GM23338 (cell line): ENCODE measurements at regions not wholly inside any gene's neighbourhood (a gene's known extent, or its start where the extent isn't known, plus 50 kb on each side); places are given as distances from the start of the nearest gene placed in this dataset.

Experiments used
- ATAC-seq: fragments of 200-7000 bp; cut with Tn5 transposase; 3 replicates; pipeline ENCODE4 v1.9.1; 2020
- DNase-seq: peaks from one replicate; pipeline ENCODE4 v3.0.0-alpha.2; 2015; ENCODE audit warnings: low spot score
- H2AFZ ChIP-seq: fragments of 200-600 bp; sonication (generic); 2 replicates; pipeline ENCODE4 v1.8.0; 2016; ENCODE audit warnings: antibody characterized with exemption, mild to moderate bottlenecking, moderate library complexity
- H3F3A ChIP-seq: fragments of 200-600 bp; sonication (generic); replicated peaks from 2 replicates; pipeline ENCODE4 v1.8.0; 2017; ENCODE audit warnings: antibody characterized with exemption, mixed run types, low read depth
- H3K27ac ChIP-seq: fragments of 200-600 bp; sonication (generic); 2 replicates; pipeline ENCODE4 v1.6.1; 2016; ENCODE audit warnings: low read depth
- H3K27me3 ChIP-seq: fragments of 200-600 bp; sonication (generic); 2 replicates; pipeline ENCODE4 v1.8.0; 2016; ENCODE audit warnings: mild to moderate bottlenecking, mixed run types, moderate library complexity; ENCODE audit not compliant: insufficient read depth
- H3K36me3 ChIP-seq: fragments of 200-600 bp; sonication (generic); 2 replicates; pipeline ENCODE4 v1.8.0; 2016; ENCODE audit warnings: mild to moderate bottlenecking; ENCODE audit not compliant: insufficient read depth
- H3K4me1 ChIP-seq: fragments of 200-600 bp; sonication (generic); 2 replicates; pipeline ENCODE4 v1.8.0; 2016; ENCODE audit warnings: mild to moderate bottlenecking, moderate library complexity; ENCODE audit not compliant: insufficient read depth
- H3K4me2 ChIP-seq: fragments of 200-600 bp; sonication (generic); 2 replicates; pipeline ENCODE4 v1.7.1; 2017; ENCODE audit warnings: mixed run types
- H3K4me3 ChIP-seq: fragments of 200-600 bp; sonication (generic); 2 replicates; pipeline ENCODE4 v1.6.1; 2016; ENCODE audit warnings: mixed run types
- H3K79me2 ChIP-seq: fragments of 200-600 bp; sonication (generic); replicated peaks from 2 replicates; pipeline ENCODE4 v1.8.0; 2017; ENCODE audit warnings: mild to moderate bottlenecking; ENCODE audit not compliant: insufficient read depth
- H3K9me2 ChIP-seq: fragments of 200-600 bp; sonication (generic); 2 replicates; pipeline ENCODE4 v1.8.0; 2017; ENCODE audit not compliant: insufficient read depth
- H4K20me1 ChIP-seq: fragments of 200-600 bp; sonication (generic); replicated peaks from 2 replicates; pipeline ENCODE4 v1.8.0; 2017; ENCODE audit warnings: mild to moderate bottlenecking; ENCODE audit not compliant: insufficient read depth
- H3K27ac Mint-ChIP-seq: 2 replicates; pipeline ENCODE4 v1.8.0; 2020; ENCODE audit warnings: inconsistent platforms, mild to moderate bottlenecking, moderate library complexity, mixed read lengths
- H3K27me3 Mint-ChIP-seq: 3 replicates; pipeline ENCODE4 v1.8.0; 2022; ENCODE audit warnings: low read depth, mild to moderate bottlenecking, moderate library complexity, mixed read lengths, inconsistent platforms; ENCODE audit not compliant: insufficient read depth, poor library complexity
- H3K36me3 Mint-ChIP-seq: 3 replicates; pipeline ENCODE4 v1.8.0; 2021; ENCODE audit warnings: low read depth, mild to moderate bottlenecking, inconsistent platforms, moderate library complexity, mixed read lengths
- H3K4me1 Mint-ChIP-seq: 3 replicates; pipeline ENCODE4 v1.8.0; 2020; ENCODE audit warnings: mild to moderate bottlenecking, inconsistent platforms, mixed read lengths
- H3K4me3 Mint-ChIP-seq: 3 replicates; pipeline ENCODE4 v1.8.0; 2021; ENCODE audit warnings: moderate library complexity, mild to moderate bottlenecking, inconsistent platforms, mixed read lengths
- H3K9me3 Mint-ChIP-seq: 3 replicates; pipeline ENCODE4 v1.8.0; 2020; ENCODE audit warnings: moderate library complexity, mild to moderate bottlenecking, inconsistent platforms, mixed read lengths
- CREB1 ChIP-seq: fragments of 250-450 bp; sonication (Bioruptor Pico); IDR thresholded peaks from 2 replicates; pipeline ENCODE4 v1.5.0; 2020; ENCODE audit warnings: low read depth, mild to moderate bottlenecking, moderate library complexity
- EZH2 ChIP-seq: fragments of 200-600 bp; sonication (generic); IDR thresholded peaks from one replicate; pipeline ENCODE4 v1.8.0; 2017; ENCODE audit warnings: antibody characterized with exemption, mild to moderate bottlenecking, low read depth; ENCODE audit not compliant: unreplicated experiment
- EZH2phosphoT487 ChIP-seq: fragments of 200-600 bp; sonication (generic); IDR thresholded peaks from one replicate; pipeline ENCODE4 v1.8.1; 2018; ENCODE audit warnings: antibody characterized with exemption; ENCODE audit not compliant: unreplicated experiment
- JUNB ChIP-seq: IDR thresholded peaks from one replicate; pipeline ENCODE4 v1.6.1; 2016; ENCODE audit warnings: antibody characterized with exemption; ENCODE audit not compliant: unreplicated experiment
- NANOG ChIP-seq: IDR thresholded peaks from 2 replicates; pipeline ENCODE4 v1.6.1; 2016; ENCODE audit warnings: antibody characterized with exemption, borderline replicate concordance
- POLR2AphosphoS5 ChIP-seq: IDR thresholded peaks from 2 replicates; pipeline ENCODE4 v1.6.1; 2016; ENCODE audit warnings: antibody characterized with exemption, low read depth
- STAT1 ChIP-seq: IDR thresholded peaks from one replicate; pipeline ENCODE4 v1.6.1; 2016; ENCODE audit warnings: antibody characterized with exemption; ENCODE audit not compliant: unreplicated experiment
- ZNF114 ChIP-seq: fragments of 250-450 bp; sonication (Bioruptor Pico); IDR thresholded peaks from 2 replicates; pipeline ENCODE4 v1.5.0; 2020; ENCODE audit warnings: mild to moderate bottlenecking, moderate library complexity
- ZNF331 ChIP-seq: fragments of 250-450 bp; sonication (Bioruptor Pico); IDR thresholded peaks from 2 replicates; pipeline ENCODE4 v1.5.0; 2020; ENCODE audit warnings: low read depth, mild to moderate bottlenecking, moderate library complexity
- TF ChIP-seq, protein P1 (sequence below): IDR thresholded peaks from 2 replicates; pipeline ENCODE4 v1.6.1; 2016; ENCODE audit warnings: antibody characterized with exemption
- TF ChIP-seq, protein P2 (sequence below): IDR thresholded peaks from one replicate; pipeline ENCODE4 v1.6.1; 2018; ENCODE audit warnings: antibody characterized with exemption; ENCODE audit not compliant: unreplicated experiment
- TF ChIP-seq, protein P3 (sequence below), 2 experiments: fragments of 200-600 bp in 1 of 2; sonication (generic) in 1 of 2; conservative IDR thresholded peaks; 2 replicates each; pipeline versions ENCODE4 v1.5.1 to v1.6.1; 2016 to 2017; ENCODE audit warnings: antibody characterized with exemption in 2 of 2, low read depth in 2 of 2, mild to moderate bottlenecking in 2 of 2, moderate library complexity in 1 of 2
- TF ChIP-seq, protein P4 (sequence below): fragments of 250-450 bp; sonication (Bioruptor Pico); IDR thresholded peaks from 2 replicates; pipeline ENCODE4 v1.5.0; 2020; ENCODE audit warnings: mild to moderate bottlenecking, moderate library complexity

DNA sequence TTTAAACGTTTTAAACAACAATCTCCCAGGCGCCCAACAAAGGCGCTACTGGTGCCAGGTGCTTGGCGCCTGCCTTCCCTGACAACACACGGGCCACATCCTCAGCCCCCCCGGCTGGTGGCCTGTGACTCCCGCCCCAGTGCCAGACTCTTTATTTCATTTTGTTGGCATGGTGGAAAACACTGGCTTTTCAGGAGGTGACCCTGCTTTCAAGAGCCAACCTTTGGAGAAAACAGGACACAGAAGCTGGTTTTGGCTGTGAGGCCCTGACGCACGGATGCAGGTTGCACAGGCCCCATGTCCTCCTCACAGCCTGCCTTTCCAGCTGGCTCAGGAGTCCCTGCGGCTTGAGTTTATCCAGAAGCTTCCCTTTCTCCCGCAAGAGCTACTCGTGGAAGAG is 100.0 kb downstream of the METRNL start:
- no peak overlapping the region for H3K4me2 ChIP-seq
- H3K4me1 ChIP-seq: no peaks in the 10 kb centered on the region
- TF ChIP-seq, protein P1, sequence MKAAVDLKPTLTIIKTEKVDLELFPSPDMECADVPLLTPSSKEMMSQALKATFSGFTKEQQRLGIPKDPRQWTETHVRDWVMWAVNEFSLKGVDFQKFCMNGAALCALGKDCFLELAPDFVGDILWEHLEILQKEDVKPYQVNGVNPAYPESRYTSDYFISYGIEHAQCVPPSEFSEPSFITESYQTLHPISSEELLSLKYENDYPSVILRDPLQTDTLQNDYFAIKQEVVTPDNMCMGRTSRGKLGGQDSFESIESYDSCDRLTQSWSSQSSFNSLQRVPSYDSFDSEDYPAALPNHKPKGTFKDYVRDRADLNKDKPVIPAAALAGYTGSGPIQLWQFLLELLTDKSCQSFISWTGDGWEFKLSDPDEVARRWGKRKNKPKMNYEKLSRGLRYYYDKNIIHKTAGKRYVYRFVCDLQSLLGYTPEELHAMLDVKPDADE: no peak
- TF ChIP-seq EZH2 (no peak), ZNF331 (CRISPR knock-in tag) (no peak), NANOG (no peak), JUNB (no peak), ZNF114 (CRISPR knock-in tag) (no peak), STAT1 (no peak), POLR2AphosphoS5 (no peak), CREB1 (CRISPR knock-in tag) (no peak), EZH2phosphoT487 (no peak)
- TF ChIP-seq, protein P2, sequence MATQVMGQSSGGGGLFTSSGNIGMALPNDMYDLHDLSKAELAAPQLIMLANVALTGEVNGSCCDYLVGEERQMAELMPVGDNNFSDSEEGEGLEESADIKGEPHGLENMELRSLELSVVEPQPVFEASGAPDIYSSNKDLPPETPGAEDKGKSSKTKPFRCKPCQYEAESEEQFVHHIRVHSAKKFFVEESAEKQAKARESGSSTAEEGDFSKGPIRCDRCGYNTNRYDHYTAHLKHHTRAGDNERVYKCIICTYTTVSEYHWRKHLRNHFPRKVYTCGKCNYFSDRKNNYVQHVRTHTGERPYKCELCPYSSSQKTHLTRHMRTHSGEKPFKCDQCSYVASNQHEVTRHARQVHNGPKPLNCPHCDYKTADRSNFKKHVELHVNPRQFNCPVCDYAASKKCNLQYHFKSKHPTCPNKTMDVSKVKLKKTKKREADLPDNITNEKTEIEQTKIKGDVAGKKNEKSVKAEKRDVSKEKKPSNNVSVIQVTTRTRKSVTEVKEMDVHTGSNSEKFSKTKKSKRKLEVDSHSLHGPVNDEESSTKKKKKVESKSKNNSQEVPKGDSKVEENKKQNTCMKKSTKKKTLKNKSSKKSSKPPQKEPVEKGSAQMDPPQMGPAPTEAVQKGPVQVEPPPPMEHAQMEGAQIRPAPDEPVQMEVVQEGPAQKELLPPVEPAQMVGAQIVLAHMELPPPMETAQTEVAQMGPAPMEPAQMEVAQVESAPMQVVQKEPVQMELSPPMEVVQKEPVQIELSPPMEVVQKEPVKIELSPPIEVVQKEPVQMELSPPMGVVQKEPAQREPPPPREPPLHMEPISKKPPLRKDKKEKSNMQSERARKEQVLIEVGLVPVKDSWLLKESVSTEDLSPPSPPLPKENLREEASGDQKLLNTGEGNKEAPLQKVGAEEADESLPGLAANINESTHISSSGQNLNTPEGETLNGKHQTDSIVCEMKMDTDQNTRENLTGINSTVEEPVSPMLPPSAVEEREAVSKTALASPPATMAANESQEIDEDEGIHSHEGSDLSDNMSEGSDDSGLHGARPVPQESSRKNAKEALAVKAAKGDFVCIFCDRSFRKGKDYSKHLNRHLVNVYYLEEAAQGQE: no peak
- TF ChIP-seq, protein P3, sequence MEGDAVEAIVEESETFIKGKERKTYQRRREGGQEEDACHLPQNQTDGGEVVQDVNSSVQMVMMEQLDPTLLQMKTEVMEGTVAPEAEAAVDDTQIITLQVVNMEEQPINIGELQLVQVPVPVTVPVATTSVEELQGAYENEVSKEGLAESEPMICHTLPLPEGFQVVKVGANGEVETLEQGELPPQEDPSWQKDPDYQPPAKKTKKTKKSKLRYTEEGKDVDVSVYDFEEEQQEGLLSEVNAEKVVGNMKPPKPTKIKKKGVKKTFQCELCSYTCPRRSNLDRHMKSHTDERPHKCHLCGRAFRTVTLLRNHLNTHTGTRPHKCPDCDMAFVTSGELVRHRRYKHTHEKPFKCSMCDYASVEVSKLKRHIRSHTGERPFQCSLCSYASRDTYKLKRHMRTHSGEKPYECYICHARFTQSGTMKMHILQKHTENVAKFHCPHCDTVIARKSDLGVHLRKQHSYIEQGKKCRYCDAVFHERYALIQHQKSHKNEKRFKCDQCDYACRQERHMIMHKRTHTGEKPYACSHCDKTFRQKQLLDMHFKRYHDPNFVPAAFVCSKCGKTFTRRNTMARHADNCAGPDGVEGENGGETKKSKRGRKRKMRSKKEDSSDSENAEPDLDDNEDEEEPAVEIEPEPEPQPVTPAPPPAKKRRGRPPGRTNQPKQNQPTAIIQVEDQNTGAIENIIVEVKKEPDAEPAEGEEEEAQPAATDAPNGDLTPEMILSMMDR (conservative IDR thresholded peaks at IDR 0.05; ENCODE audit: low read depth in 2 of 2): no peak
- TF ChIP-seq, protein P4, sequence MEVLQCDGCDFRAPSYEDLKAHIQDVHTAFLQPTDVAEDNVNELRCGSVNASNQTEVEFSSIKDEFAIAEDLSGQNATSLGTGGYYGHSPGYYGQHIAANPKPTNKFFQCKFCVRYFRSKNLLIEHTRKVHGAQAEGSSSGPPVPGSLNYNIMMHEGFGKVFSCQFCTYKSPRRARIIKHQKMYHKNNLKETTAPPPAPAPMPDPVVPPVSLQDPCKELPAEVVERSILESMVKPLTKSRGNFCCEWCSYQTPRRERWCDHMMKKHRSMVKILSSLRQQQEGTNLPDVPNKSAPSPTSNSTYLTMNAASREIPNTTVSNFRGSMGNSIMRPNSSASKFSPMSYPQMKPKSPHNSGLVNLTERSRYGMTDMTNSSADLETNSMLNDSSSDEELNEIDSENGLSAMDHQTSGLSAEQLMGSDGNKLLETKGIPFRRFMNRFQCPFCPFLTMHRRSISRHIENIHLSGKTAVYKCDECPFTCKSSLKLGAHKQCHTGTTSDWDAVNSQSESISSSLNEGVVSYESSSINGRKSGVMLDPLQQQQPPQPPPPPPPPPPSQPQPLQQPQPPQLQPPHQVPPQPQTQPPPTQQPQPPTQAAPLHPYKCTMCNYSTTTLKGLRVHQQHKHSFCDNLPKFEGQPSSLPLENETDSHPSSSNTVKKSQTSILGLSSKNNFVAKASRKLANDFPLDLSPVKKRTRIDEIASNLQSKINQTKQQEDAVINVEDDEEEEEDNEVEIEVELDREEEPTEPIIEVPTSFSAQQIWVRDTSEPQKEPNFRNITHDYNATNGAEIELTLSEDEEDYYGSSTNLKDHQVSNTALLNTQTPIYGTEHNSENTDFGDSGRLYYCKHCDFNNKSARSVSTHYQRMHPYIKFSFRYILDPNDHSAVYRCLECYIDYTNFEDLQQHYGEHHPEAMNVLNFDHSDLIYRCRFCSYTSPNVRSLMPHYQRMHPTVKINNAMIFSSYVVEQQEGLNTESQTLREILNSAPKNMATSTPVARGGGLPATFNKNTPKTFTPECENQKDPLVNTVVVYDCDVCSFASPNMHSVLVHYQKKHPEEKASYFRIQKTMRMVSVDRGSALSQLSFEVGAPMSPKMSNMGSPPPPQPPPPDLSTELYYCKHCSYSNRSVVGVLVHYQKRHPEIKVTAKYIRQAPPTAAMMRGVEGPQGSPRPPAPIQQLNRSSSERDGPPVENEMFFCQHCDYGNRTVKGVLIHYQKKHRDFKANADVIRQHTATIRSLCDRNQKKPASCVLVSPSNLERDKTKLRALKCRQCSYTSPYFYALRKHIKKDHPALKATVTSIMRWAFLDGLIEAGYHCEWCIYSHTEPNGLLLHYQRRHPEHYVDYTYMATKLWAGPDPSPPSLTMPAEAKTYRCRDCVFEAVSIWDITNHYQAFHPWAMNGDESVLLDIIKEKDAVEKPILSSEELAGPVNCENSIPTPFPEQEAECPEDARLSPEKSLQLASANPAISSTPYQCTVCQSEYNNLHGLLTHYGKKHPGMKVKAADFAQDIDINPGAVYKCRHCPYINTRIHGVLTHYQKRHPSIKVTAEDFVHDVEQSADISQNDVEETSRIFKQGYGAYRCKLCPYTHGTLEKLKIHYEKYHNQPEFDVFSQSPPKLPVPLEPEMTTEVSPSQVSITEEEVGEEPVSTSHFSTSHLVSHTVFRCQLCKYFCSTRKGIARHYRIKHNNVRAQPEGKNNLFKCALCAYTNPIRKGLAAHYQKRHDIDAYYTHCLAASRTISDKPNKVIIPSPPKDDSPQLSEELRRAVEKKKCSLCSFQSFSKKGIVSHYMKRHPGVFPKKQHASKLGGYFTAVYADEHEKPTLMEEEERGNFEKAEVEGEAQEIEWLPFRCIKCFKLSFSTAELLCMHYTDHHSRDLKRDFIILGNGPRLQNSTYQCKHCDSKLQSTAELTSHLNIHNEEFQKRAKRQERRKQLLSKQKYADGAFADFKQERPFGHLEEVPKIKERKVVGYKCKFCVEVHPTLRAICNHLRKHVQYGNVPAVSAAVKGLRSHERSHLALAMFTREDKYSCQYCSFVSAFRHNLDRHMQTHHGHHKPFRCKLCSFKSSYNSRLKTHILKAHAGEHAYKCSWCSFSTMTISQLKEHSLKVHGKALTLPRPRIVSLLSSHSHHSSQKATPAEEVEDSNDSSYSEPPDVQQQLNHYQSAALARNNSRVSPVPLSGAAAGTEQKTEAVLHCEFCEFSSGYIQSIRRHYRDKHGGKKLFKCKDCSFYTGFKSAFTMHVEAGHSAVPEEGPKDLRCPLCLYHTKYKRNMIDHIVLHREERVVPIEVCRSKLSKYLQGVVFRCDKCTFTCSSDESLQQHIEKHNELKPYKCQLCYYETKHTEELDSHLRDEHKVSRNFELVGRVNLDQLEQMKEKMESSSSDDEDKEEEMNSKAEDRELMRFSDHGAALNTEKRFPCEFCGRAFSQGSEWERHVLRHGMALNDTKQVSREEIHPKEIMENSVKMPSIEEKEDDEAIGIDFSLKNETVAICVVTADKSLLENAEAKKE (CRISPR knock-in tag): no peak
- Mint-ChIP-seq H3K4me3 (no peak overlapping the region), H3K27me3 (peaks cover 3% of the 10 kb centered on the region), H3K27ac (no peak overlapping the region), H3K9me3 (no peaks in the 10 kb centered on the region), H3K4me1 (peaks cover 2% of the 10 kb centered on the region; the same call in 1 of the 3 replicates), H3K36me3 (no peaks in the 10 kb centered on the region)
- no peak overlapping the region for H3K4me3 ChIP-seq
- no peaks in the 10 kb centered on the region for H3K79me2 ChIP-seq
- no peak for DNase-seq
- no peaks in the 10 kb centered on the region for H3K9me2 ChIP-seq
- no peaks in the 10 kb centered on the region for H3K27me3 ChIP-seq
- no peak overlapping the region for H3K27ac ChIP-seq
- H3F3A ChIP-seq: no peaks in the 10 kb centered on the region
- no peaks in the 10 kb centered on the region for H3K36me3 ChIP-seq
- H4K20me1 ChIP-seq: no peaks in the 10 kb centered on the region
- ATAC-seq: no peak
- no peak overlapping the region for H2AFZ ChIP-seq
